NCI-H69 (cell line): ENCODE measurements at regions not wholly inside any gene's neighbourhood (a gene's known extent, or its start where the extent isn't known, plus 50 kb on each side); places are given as distances from the start of the nearest gene placed in this dataset.

Source experiments
- DNase-seq: peaks from one replicate; lab custom pipeline; 2025; lab: John Stamatoyannopoulos, UW

- no peak for DNase-seq
Measured at GRCh38 chr16:79786389-79786788, 185.9 kb upstream of the MAF start.

- no peak for DNase-seq
Measured at GRCh38 chr16:79784007-79784406, 183.5 kb upstream of the MAF start.

GRCh38 chr16:79777679-79778078 lies 177.1 kb upstream of the MAF start:
- no peak for DNase-seq

GRCh38 chr16:79776243-79776847 lies 175.8 kb upstream of the MAF start:
- no peak for DNase-seq

- DNase-seq = no peak
Measured at GRCh38 chr16:79772784-79773183, 172.2 kb upstream of the MAF start.

GRCh38 chr16:79772048-79772447 lies 171.5 kb upstream of the MAF start:
- no peak for DNase-seq

- DNase-seq = peak; percentile 75
Measured at GRCh38 chr16:79770244-79771064, 169.9 kb upstream of the MAF start.

GRCh38 chr16:79769928-79770243 lies 169.3 kb upstream of the MAF start:
- no peak for DNase-seq

- DNase-seq = no peak
Measured at GRCh38 chr16:79769270-79769927, 168.9 kb upstream of the MAF start.

- DNase-seq = no peak
Measured at GRCh38 chr16:79768276-79768970, 167.9 kb upstream of the MAF start.

- DNase-seq = no peak
Measured at GRCh38 chr16:79767421-79768275, 167.1 kb upstream of the MAF start.

GRCh38 chr16:79765901-79766394 lies 165.4 kb upstream of the MAF start:
- no peak for DNase-seq

- no peak for DNase-seq
Measured at GRCh38 chr16:79765431-79765830, 164.9 kb upstream of the MAF start.

GRCh38 chr16:79764415-79765110 lies 164.0 kb upstream of the MAF start:
- no peak for DNase-seq

GRCh38 chr16:79762217-79762616 lies 161.7 kb upstream of the MAF start:
- DNase-seq = no peak

- DNase-seq = no peak
Measured at GRCh38 chr16:79758615-79759346, 158.2 kb upstream of the MAF start.

- no peak for DNase-seq
Measured at GRCh38 chr16:79757968-79758367, 157.4 kb upstream of the MAF start.

- DNase-seq = no peak
Measured at GRCh38 chr16:79757163-79757562, 156.6 kb upstream of the MAF start.

GRCh38 chr16:79756571-79756970 lies 156.0 kb upstream of the MAF start:
- DNase-seq = no peak

- no peak for DNase-seq
Measured at GRCh38 chr16:79754501-79754900, 154.0 kb upstream of the MAF start.
